OCI-LY7 (cell line): ENCODE measurements at regions not wholly inside any gene's neighbourhood (a gene's known extent, or its start where the extent isn't known, plus 50 kb on each side); places are given as distances from the start of the nearest gene placed in this dataset.

Experiments used
- BruUV-seq: library from RNA; stranded (reverse); fragments of 400-500 nt; replicated peaks from 2 replicates; lab custom pipeline; 2021; lab: Mats Ljungman, UMichigan
- CTCF ChIA-PET: fragments of 300-600 bp; sonication (Branson Sonifier 250); formaldehyde crosslinking; loops from one replicate; lab custom pipeline; 2022; ENCODE audit warnings: antibody characterized with exemption; ENCODE audit not compliant: unreplicated experiment; lab: Charles Lee
- POLR2A ChIA-PET: fragments of 300-600 bp; sonication (Branson Sonifier 250); formaldehyde crosslinking; loops from one replicate; lab custom pipeline; 2022; ENCODE audit warnings: antibody characterized with exemption; lab: Charles Lee
- DNase-seq: peaks from one replicate; pipeline ENCODE4 v3.0.0-alpha.2; 2015; ENCODE audit warnings: low spot score
- H2AFZ ChIP-seq: fragments of 200-600 bp; sonication (generic), shearing (Covaris generic); 2 replicates; pipeline ENCODE4 v1.6.1; 2014; ENCODE audit warnings: mild to moderate bottlenecking, antibody characterized with exemption, low read length, moderate library complexity
- H3K27ac ChIP-seq: fragments of 200-600 bp; sonication (generic); 2 replicates; pipeline ENCODE4 v1.5.1; 2014; ENCODE audit warnings: mixed run types, low read depth, mild to moderate bottlenecking, moderate library complexity, low read length, inconsistent platforms; ENCODE audit not compliant: poor library complexity, severe bottlenecking
- H3K36me3 ChIP-seq: fragments of 200-600 bp; sonication (generic); 2 replicates; pipeline ENCODE4 v1.6.1; 2014; ENCODE audit warnings: mild to moderate bottlenecking, antibody characterized with exemption, low read length, moderate library complexity, mixed read lengths; ENCODE audit not compliant: insufficient read depth
- H3K4me1 ChIP-seq: fragments of 200-600 bp; sonication (generic); 2 replicates; pipeline ENCODE4 v1.5.1; 2014; ENCODE audit warnings: mild to moderate bottlenecking, low read length; ENCODE audit not compliant: insufficient read depth, poor library complexity, severe bottlenecking
- H3K4me2 ChIP-seq: fragments of 200-600 bp; sonication (generic); 2 replicates; pipeline ENCODE4 v1.6.1; 2014; ENCODE audit warnings: mild to moderate bottlenecking, low read length
- H3K4me3 ChIP-seq: fragments of 200-600 bp; sonication (generic); 2 replicates; pipeline ENCODE4 v1.5.1; 2014; ENCODE audit warnings: mild to moderate bottlenecking, low read depth, low read length; ENCODE audit not compliant: poor library complexity, severe bottlenecking
- H3K79me2 ChIP-seq: fragments of 200-600 bp; sonication (generic); 2 replicates; pipeline ENCODE4 v1.6.1; 2016; ENCODE audit warnings: low read depth, mild to moderate bottlenecking, low read length, moderate library complexity, mixed read lengths; ENCODE audit not compliant: insufficient read depth
- H3K9me2 ChIP-seq: fragments of 200-600 bp; sonication (generic); 2 replicates; pipeline ENCODE4 v1.6.1; 2016; ENCODE audit warnings: mild to moderate bottlenecking, low read length, mixed read lengths; ENCODE audit not compliant: insufficient read depth
- H3K9me3 ChIP-seq: fragments of 200-600 bp; sonication (generic); 2 replicates; pipeline ENCODE4 v1.6.1; 2014; ENCODE audit warnings: mild to moderate bottlenecking, mixed run types, low read length, mixed read lengths
- H4K20me1 ChIP-seq: fragments of 200-600 bp; sonication (generic); 2 replicates; pipeline ENCODE4 v1.6.1; 2014; ENCODE audit warnings: mild to moderate bottlenecking, antibody characterized with exemption, low read length, moderate library complexity, mixed read lengths; ENCODE audit not compliant: insufficient read depth
- EZH2phosphoT487 ChIP-seq: fragments of 200-600 bp; sonication (generic); IDR thresholded peaks from 2 replicates; pipeline ENCODE4 v1.6.1; 2018; ENCODE audit warnings: low read depth, borderline replicate concordance, mild to moderate bottlenecking, mixed run types, antibody characterized with exemption, low read length, moderate library complexity, mixed read lengths
- intact Hi-C: fragments of 100-400 bp; cut with micrococcal nuclease; formaldehyde crosslinking; loops from one replicate; pipeline ENCODE4 v1.10.0; 2022; ENCODE audit not compliant: unreplicated experiment
- TF ChIP-seq, protein P1 (sequence below): fragments of 200-600 bp; sonication (generic); conservative IDR thresholded peaks from 2 replicates; pipeline ENCODE4 v1.5.1; 2014; ENCODE audit warnings: mild to moderate bottlenecking, antibody characterized with exemption, low read length, moderate library complexity, mixed read lengths

DNA sequence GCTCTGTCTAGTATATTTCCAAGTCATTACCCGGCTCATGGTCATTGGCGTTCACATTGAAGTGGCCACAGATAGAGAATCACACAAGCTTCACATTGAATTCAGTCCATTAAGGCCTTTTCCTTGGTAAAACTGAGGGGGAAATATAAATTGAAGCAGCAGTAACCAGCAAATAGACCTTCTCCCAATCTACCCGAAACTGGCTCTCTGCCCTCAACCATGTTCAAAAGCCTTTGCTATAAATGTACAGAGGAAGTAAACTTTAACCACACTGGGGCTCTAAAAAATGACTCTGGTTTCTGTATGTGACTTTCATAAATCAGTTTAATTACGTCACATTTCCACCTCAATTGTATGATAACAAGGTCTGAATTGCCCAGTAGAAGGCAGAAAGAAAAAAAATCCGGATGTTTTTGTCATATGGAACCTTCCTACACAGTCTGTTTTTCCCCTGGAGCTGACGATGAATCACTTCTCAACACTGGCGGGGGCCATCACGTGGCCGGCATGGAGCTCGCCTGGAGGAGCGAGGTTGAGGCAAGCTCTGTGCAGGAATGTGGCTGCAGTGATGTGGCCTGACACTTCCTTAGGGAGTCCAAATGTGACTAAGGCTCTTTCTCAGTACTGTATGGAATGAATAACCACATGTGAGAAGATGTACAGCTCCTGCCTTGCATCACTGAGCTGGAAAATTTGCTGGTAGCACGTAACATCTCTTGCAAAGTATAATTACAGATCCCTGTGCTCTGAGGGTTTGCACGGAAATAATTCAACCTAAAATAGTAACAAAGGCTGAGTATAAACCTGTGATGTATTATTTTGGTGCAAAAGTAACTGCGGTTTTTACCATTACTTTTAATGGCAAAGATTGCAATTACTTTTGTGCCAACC lies 58.6 kb upstream of the SNX9 start:
- no peaks in the 10 kb centered on the region for H3K9me2 ChIP-seq
- no peaks in the 10 kb centered on the region for H3K79me2 ChIP-seq
- CTCF ChIA-PET, result no interaction called here
- H4K20me1 ChIP-seq, result 0 out of 2 replicates have a peak, but pooled peaks cover 3% of the 10 kb centered on the region
- POLR2A ChIA-PET, result interaction anchor here (0.7 to 2.4 kb wide), 5 partner anchors 9 to 534 kb away, joined by 3 to 6 read pairs (median 3); no protein-coding TSS in a partner anchor
- intact Hi-C loops, result loop anchor here (2.0 to 10.0 kb wide), 4 partner anchors 48 to 440 kb away; partner anchors contain the start of genes TMEM242 and ZDHHC14
- no peaks in the 10 kb centered on the region for H3K9me3 ChIP-seq
- peak overlapping the region; percentile 79 for H3K4me2 ChIP-seq
- H3K4me3 ChIP-seq, result peak overlapping the region; percentile 53
- H2AFZ ChIP-seq, result no peak overlapping the region; the same call in 1 of the 2 replicates
- no TSS peak for BruUV-seq
- peaks cover 59% of the 10 kb centered on the region for H3K4me1 ChIP-seq
- DNase-seq, result peak; percentile 84
- H3K36me3 ChIP-seq, result no peaks in the 10 kb centered on the region
- peak overlapping the region; percentile 50 for H3K27ac ChIP-seq
- TF ChIP-seq, protein P1, sequence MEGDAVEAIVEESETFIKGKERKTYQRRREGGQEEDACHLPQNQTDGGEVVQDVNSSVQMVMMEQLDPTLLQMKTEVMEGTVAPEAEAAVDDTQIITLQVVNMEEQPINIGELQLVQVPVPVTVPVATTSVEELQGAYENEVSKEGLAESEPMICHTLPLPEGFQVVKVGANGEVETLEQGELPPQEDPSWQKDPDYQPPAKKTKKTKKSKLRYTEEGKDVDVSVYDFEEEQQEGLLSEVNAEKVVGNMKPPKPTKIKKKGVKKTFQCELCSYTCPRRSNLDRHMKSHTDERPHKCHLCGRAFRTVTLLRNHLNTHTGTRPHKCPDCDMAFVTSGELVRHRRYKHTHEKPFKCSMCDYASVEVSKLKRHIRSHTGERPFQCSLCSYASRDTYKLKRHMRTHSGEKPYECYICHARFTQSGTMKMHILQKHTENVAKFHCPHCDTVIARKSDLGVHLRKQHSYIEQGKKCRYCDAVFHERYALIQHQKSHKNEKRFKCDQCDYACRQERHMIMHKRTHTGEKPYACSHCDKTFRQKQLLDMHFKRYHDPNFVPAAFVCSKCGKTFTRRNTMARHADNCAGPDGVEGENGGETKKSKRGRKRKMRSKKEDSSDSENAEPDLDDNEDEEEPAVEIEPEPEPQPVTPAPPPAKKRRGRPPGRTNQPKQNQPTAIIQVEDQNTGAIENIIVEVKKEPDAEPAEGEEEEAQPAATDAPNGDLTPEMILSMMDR, result no peak
- TF ChIP-seq EZH2phosphoT487, result no peak

DNA sequence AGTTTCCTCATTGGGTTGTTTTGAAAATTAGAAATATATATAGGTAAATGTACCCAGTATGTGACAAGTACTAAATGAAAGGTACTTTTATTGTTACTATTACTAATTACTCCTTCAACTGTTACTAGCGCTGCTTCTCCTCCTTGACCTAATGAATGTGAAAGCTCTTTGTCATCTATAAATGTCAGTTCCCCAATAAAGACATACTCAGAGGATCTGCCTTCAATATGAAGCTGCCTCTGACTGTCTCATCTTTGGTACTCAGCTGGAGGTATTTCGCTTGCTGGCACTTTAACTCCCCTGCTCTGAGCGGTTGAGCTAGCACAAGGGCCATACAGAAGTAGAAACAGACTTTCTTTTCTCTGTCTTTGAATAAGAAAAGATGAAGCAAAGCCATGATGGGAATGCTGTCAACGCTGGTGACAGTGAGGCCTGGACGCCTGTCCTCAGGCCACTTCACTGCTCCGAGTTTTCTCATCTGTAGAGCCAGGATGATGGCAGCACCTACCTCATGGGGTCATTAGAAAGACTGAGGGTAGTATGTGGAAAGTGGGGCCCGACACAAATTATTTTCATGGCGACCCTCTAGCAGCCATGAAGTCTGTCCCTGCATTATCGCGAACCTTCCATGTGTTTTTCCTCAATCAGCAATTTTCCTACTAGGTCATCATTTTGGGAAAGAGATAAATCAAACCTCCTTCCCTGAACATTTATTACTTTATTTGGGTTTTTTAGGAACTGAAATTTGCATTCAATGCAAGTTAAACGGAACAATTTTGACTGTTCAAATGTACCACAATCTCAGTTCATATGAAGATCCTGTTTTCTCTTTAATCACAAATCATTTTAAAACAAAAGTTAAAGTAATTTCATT lies 55.9 kb upstream of the SNX9 start:
- ChIA-PET CTCF (no interaction called here), POLR2A (interaction anchor here (0.6 to 1.2 kb wide), 2 partner anchors 111 to 392 kb away, joined by 3 to 5 read pairs; no protein-coding TSS in a partner anchor)
- Histone ChIP-seq H3K79me2 (no peaks in the 10 kb centered on the region), H3K9me2 (no peaks in the 10 kb centered on the region), H3K36me3 (no peaks in the 10 kb centered on the region), H3K4me2 (no peak overlapping the region; the same call in 1 of the 2 replicates), H3K27ac (no peak overlapping the region), H3K4me1 (peaks cover 58% of the 10 kb centered on the region), H2AFZ (no peak overlapping the region), H3K4me3 (no peak overlapping the region), H4K20me1 (0 out of 2 replicates have a peak, but pooled peaks cover 3% of the 10 kb centered on the region), H3K9me3 (no peaks in the 10 kb centered on the region)
- TF ChIP-seq, protein P1, result no peak
- TF ChIP-seq EZH2phosphoT487, result no peak
- DNase-seq, result no peak
- intact Hi-C loops, result loop anchor here (10.0 kb wide), 2 partner anchors 202 to 442 kb away; partner anchors contain the start of gene TMEM242
- no TSS peak for BruUV-seq
